H1 (cell line): ENCODE measurements at regions not wholly inside any gene's neighbourhood (a gene's known extent, or its start where the extent isn't known, plus 50 kb on each side); places are given as distances from the start of the nearest gene placed in this dataset.

Experiments used
- SIN3A ChIP-seq, 2 experiments: IDR thresholded peaks in 1 of 2; conservative IDR thresholded peaks in 1 of 2; 2 replicates each; pipeline ENCODE4 v1.6.1; 2011 to 2012; ENCODE audit warnings: low read length in 2 of 2, improper control_type of control experiment in 1 of 2, low read depth in 1 of 2, mild to moderate bottlenecking in 1 of 2
- SUZ12 ChIP-seq: fragments of 200-600 bp; sonication (generic); IDR thresholded peaks from 2 replicates; pipeline ENCODE4 v1.6.1; 2012; ENCODE audit warnings: mild to moderate bottlenecking, inconsistent platforms, low read length, moderate library complexity, mixed read lengths
- TF ChIP-seq, protein P1 (sequence below): fragments of 300-600 bp; sonication (generic); IDR thresholded peaks from 2 replicates; pipeline ENCODE4 v1.7.1; 2012; ENCODE audit warnings: low read length, moderate library complexity, mild to moderate bottlenecking, inconsistent platforms; ENCODE audit not compliant: insufficient replicate concordance

DNA sequence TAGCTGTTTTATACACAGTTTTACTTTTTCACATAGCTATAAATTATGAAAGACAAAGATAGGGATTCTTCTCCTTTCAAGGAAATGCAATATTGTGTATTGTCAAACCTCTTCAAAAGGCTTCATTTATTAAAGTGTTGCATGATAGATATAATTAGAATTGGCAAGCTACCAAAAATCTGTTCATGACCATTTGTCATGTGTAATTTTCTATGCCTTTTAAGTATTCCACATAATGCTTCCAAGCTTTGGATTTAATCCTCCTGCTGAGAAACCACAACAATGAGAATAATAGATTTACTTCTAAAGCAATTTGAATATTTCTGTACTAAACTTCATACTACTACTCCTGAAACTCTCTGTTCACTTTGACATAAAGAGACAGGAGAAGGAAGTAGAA lies 403.2 kb upstream of the CCDC179 start (continued):
- TF ChIP-seq, protein P1, sequence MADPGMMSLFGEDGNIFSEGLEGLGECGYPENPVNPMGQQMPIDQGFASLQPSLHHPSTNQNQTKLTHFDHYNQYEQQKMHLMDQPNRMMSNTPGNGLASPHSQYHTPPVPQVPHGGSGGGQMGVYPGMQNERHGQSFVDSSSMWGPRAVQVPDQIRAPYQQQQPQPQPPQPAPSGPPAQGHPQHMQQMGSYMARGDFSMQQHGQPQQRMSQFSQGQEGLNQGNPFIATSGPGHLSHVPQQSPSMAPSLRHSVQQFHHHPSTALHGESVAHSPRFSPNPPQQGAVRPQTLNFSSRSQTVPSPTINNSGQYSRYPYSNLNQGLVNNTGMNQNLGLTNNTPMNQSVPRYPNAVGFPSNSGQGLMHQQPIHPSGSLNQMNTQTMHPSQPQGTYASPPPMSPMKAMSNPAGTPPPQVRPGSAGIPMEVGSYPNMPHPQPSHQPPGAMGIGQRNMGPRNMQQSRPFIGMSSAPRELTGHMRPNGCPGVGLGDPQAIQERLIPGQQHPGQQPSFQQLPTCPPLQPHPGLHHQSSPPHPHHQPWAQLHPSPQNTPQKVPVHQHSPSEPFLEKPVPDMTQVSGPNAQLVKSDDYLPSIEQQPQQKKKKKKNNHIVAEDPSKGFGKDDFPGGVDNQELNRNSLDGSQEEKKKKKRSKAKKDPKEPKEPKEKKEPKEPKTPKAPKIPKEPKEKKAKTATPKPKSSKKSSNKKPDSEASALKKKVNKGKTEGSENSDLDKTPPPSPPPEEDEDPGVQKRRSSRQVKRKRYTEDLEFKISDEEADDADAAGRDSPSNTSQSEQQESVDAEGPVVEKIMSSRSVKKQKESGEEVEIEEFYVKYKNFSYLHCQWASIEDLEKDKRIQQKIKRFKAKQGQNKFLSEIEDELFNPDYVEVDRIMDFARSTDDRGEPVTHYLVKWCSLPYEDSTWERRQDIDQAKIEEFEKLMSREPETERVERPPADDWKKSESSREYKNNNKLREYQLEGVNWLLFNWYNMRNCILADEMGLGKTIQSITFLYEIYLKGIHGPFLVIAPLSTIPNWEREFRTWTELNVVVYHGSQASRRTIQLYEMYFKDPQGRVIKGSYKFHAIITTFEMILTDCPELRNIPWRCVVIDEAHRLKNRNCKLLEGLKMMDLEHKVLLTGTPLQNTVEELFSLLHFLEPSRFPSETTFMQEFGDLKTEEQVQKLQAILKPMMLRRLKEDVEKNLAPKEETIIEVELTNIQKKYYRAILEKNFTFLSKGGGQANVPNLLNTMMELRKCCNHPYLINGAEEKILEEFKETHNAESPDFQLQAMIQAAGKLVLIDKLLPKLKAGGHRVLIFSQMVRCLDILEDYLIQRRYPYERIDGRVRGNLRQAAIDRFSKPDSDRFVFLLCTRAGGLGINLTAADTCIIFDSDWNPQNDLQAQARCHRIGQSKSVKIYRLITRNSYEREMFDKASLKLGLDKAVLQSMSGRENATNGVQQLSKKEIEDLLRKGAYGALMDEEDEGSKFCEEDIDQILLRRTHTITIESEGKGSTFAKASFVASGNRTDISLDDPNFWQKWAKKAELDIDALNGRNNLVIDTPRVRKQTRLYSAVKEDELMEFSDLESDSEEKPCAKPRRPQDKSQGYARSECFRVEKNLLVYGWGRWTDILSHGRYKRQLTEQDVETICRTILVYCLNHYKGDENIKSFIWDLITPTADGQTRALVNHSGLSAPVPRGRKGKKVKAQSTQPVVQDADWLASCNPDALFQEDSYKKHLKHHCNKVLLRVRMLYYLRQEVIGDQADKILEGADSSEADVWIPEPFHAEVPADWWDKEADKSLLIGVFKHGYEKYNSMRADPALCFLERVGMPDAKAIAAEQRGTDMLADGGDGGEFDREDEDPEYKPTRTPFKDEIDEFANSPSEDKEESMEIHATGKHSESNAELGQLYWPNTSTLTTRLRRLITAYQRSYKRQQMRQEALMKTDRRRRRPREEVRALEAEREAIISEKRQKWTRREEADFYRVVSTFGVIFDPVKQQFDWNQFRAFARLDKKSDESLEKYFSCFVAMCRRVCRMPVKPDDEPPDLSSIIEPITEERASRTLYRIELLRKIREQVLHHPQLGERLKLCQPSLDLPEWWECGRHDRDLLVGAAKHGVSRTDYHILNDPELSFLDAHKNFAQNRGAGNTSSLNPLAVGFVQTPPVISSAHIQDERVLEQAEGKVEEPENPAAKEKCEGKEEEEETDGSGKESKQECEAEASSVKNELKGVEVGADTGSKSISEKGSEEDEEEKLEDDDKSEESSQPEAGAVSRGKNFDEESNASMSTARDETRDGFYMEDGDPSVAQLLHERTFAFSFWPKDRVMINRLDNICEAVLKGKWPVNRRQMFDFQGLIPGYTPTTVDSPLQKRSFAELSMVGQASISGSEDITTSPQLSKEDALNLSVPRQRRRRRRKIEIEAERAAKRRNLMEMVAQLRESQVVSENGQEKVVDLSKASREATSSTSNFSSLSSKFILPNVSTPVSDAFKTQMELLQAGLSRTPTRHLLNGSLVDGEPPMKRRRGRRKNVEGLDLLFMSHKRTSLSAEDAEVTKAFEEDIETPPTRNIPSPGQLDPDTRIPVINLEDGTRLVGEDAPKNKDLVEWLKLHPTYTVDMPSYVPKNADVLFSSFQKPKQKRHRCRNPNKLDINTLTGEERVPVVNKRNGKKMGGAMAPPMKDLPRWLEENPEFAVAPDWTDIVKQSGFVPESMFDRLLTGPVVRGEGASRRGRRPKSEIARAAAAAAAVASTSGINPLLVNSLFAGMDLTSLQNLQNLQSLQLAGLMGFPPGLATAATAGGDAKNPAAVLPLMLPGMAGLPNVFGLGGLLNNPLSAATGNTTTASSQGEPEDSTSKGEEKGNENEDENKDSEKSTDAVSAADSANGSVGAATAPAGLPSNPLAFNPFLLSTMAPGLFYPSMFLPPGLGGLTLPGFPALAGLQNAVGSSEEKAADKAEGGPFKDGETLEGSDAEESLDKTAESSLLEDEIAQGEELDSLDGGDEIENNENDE = no peak
- TF ChIP-seq SIN3A (conservative IDR thresholded peaks at IDR 0.05 in 1 of 2, IDR thresholded peaks at IDR 0.05 in 1 of 2; ENCODE audit: low read depth in 1 of 2, low read length in 2 of 2) (no peak), SUZ12 (no peak)
- TF ChIP-seq, all 59 proteins: peak for 0
